H1 (cell line): ENCODE measurements at regions not wholly inside any gene's neighbourhood (a gene's known extent, or its start where the extent isn't known, plus 50 kb on each side); places are given as distances from the start of the nearest gene placed in this dataset.

Experiments used
- POLR2A ChIP-seq, 2 experiments: IDR thresholded peaks; 1 replicate in 1 of 2; 2 replicates in 1 of 2; pipeline ENCODE4 v1.6.1; 2011; ENCODE audit warnings: low read depth in 2 of 2, low read length in 2 of 2, mild to moderate bottlenecking in 2 of 2; ENCODE audit errors: control extremely low read depth in 1 of 2
- POLR2AphosphoS5 ChIP-seq: IDR thresholded peaks from 2 replicates; pipeline ENCODE4 v1.6.1; 2011; ENCODE audit warnings: low read depth, low read length
- TF ChIP-seq, protein P1 (sequence below), 3 experiments: IDR thresholded peaks; 1 replicate in 2 of 3; 2 replicates in 1 of 3; pipeline versions ENCODE4 v1.5.1 to v1.6.1; 2011; ENCODE audit warnings: low read length in 3 of 3, mild to moderate bottlenecking in 3 of 3, inconsistent platforms in 2 of 3, low read depth in 1 of 3, moderate library complexity in 1 of 3; ENCODE audit not compliant: insufficient read depth in 1 of 3; ENCODE audit errors: control extremely low read depth in 1 of 3

DNA sequence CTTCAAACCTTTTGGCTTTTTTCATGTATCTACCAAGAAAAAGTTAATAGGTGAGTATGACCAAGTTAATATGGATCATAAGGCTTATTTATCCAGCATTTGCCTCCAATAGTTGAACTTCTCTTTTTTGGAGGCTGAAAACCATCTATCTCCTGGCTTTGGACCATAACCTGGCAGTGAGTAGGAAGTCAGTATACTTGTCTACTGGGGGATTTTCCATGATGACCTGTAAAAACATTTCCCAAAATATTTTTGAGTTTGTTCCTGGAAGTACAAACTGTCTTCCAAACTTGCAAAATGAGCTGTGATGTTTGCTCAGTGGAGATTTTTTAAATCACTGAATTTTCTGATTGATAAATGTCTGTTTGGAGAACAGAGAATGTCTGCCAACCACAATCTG lies 349.9 kb downstream of the FAM47B start:
- TF ChIP-seq POLR2AphosphoS5 (no peak), POLR2A (IDR thresholded peaks at IDR 0.05; ENCODE audit: control extremely low read depth in 1 of 2, low read depth in 2 of 2, low read length in 2 of 2) (no peak)
- TF ChIP-seq, protein P1, sequence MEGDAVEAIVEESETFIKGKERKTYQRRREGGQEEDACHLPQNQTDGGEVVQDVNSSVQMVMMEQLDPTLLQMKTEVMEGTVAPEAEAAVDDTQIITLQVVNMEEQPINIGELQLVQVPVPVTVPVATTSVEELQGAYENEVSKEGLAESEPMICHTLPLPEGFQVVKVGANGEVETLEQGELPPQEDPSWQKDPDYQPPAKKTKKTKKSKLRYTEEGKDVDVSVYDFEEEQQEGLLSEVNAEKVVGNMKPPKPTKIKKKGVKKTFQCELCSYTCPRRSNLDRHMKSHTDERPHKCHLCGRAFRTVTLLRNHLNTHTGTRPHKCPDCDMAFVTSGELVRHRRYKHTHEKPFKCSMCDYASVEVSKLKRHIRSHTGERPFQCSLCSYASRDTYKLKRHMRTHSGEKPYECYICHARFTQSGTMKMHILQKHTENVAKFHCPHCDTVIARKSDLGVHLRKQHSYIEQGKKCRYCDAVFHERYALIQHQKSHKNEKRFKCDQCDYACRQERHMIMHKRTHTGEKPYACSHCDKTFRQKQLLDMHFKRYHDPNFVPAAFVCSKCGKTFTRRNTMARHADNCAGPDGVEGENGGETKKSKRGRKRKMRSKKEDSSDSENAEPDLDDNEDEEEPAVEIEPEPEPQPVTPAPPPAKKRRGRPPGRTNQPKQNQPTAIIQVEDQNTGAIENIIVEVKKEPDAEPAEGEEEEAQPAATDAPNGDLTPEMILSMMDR (IDR thresholded peaks at IDR 0.05; ENCODE audit: control extremely low read depth in 1 of 3, insufficient read depth in 1 of 3, low read depth in 1 of 3, low read length in 3 of 3) = no peak
